Amygdala (tissue), 56 donors: ENCODE measurements at regions not wholly inside any gene's neighbourhood (a gene's known extent, or its start where the extent isn't known, plus 50 kb on each side); places are given as distances from the start of the nearest gene placed in this dataset.

Source experiments
- DNase-seq, 56 donors: peaks; one replicate each; lab custom pipeline; 2025; lab: John Stamatoyannopoulos, UW

- DNase-seq, result no peak
These were observed 294.0 kb downstream of the SAMD5 start for GRCh38 chr6:147802459-147802858.

DNA sequence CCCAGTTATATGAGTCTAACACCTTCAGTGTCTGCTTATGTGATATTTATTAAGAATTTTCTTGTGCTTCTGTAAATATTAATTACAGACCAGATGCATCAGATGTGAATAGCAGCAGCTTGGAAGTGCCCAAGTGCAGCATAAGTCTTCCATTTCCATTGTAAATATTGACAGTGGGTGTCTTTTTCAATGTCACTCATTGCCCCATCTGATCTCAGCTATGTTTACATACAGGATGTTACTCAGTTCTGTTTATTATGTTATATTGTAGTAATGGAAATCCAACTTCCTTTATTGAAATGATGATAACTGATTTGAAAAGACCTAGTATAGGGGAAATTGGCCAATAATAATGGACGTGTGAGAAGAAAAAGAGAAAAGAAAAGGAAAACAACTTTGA, 296.7 kb downstream of the SAMD5 start:
- DNase-seq, result no peak

- DNase-seq, result no peak
These were observed 298.2 kb downstream of the SAMD5 start for GRCh38 chr6:147806697-147807096.

DNA sequence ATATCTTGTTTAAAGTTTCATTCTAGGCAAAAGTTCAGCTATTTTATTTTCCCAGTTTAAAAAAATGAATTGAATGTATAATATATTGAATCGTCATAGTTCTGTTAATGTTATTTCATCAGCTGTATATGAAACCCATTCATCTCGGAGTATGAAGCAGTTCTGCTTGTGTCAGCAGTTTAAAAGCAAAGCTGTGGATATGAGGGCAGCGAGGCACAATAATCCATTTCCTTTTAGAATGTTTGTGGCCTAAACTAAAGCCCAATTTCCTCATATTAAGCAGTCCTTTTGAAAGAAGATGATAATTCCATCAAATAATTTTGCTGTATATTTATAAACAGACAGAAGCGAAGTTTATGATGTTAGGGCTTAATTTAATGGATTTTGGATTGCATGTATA, 300.1 kb downstream of the SAMD5 start:
- DNase-seq, result no peak

DNA sequence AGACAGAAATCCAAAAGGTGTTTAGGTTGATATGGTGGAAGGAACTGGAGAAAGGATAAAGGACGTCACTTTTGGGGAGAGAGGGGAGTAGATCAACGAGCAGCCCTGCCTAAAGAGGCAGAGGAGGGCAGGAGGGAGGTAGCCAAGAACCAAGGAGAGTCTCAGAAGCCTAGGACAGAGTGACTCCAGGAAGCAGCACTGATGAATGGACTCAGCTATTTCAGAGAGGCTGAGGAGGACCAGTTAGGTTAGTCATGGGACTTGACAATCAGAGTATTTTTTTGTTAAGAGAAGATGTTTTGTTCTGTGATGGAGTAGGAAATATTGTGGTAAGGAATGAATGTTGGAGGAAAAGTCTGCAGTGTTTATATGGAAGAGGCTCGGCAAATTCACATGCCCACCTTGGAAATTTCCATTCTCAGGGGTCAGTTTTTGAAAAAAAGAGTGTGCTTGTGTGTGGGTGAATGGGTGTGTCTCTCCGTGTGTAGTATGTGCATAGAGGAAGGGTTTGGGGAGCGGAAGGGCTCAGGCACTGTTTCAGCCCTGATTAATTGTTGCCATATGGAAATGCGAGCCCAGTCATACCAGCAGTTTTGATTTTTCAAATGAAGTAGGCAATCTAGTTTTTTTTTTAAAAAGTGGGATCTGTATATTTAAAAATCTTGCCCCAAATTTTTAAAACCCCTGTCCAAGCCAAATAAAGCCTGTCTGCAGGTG, 303.6 kb downstream of the SAMD5 start:
- DNase-seq, result no peak

DNA sequence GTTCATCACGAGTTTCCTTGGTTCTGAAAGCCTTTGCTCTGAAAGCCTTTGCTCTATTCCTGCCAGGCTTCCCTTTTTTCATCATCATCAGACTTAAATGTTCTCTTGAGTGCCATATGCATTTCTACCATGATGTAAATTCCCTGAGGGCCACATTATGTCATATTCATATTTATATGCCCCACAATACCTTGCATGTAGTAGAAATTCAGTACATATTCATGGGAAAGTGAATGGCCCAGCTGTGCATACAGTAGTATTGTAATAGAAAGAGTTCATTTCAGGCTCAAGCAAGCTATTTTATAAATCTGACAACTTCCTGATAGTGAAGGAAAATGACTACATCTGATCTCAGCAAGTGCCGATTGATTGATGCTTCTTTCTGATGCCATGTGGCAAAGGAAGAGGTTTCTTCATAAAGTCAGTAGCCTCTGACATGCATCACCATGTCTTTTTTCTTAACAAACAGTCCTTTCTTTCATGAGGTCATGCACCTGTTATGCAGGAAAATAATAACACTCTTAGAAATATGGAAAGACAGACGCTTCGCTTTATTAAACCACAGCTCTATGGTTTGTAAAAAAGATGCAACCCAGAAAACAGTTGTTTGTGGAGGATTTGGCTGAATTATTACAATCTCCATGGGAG, 308.7 kb downstream of the SAMD5 start:
- no peak for DNase-seq

DNA sequence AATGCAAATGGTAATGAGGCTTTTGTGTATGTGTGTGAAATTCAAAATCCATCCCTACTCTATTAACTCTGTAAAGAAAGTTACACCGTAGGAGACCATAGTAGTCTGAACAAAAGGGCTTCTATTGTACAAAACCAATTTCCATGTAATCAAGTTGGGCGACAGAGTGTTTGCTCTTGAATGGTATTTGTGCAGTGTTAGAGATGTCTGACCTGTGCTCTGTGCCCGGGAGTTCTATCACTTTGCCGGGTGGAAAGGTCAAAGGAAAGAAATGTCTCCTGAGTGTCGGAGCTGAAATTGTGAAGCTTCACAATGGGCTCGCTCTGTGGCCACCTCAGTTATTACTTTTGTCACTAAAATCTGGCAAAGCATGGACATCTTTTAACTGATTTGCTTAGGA, 312.0 kb downstream of the SAMD5 start:
- no peak for DNase-seq

- DNase-seq, result peak in 1 of 56 donors; percentile 1
These were observed 312.9 kb downstream of the SAMD5 start for GRCh38 chr6:147821295-147821897.

DNA sequence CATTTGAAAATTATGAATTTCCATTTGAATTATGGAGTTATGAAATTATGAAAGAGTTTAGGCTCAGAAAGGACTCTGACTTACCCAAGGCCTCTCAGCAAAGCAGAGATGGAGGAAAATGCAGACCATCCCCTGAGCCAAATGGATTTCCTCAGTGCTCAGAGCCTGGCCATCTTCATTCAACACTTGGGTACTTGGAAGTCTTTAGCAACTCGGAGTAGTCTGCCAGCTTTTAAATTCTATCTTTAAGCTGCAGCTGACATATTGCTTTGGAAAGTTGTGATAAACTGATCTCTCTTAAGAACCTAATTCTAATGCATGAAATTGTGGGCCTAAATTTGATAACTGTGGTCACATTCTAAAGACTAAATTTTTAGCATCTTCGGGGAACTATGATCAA, 315.4 kb downstream of the SAMD5 start:
- no peak for DNase-seq

DNA sequence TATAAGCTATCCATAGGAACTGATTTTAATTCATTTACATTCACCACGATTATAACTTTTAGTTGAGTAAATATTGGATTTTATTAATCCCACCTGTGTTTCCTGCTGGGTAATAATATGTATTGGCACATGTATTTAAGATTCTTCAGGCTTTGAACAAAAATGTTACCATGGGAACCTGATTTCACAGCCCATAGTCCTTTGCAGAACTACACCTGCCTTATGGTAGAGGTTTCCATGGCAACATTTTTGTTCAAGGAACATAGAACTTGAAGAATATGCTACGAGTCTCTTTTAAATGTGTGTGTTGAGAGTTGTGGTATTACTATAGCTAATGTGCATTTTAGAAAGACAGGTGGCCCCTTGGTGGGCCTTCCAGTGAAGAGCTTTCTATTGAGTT, 317.4 kb downstream of the SAMD5 start:
- no peak for DNase-seq

- DNase-seq, result no peak
These were observed 318.2 kb downstream of the SAMD5 start for GRCh38 chr6:147826698-147827097.

DNA sequence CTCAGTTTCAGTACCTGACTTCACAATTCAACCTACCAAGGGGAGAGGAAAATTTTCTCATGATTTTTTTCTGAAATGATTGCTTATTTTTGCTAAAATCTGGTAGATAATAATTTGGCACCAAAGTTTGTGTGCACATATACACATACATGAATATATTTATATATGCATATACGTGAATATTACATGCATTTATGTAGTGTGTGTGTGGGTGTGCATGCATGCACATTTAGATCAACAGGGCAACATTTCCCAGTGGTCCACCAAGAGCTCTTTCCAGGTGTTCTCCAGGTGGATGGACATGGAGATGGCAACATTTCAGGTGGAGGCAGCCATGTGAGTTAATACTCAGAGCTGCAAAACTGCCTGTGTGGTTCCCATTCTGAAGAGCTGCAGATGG, 320.9 kb downstream of the SAMD5 start:
- DNase-seq, result no peak

- no peak for DNase-seq
These were observed 321.3 kb downstream of the SAMD5 start for GRCh38 chr6:147829835-147830234.

- DNase-seq, result no peak
These were observed 322.9 kb downstream of the SAMD5 start for GRCh38 chr6:147831356-147831755.

DNA sequence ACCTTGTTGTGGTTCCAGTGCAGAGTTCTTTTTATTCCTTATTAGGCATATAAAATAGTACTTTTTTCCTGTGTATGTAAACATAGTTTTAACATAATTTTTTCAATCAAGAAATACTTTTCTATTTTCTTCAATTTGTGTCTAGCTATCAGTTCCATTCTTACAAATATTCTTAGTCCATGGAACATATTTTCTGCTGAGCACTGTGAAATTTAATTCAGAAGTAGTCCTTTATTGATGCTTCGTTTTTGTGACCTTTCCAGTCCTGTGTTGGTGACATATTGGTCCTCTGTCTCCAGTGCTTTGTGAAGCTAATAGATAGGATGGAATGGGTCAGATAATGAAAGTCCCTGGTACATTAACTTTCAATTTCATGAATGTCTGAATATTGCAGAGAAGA, 325.1 kb downstream of the SAMD5 start:
- no peak for DNase-seq

DNA sequence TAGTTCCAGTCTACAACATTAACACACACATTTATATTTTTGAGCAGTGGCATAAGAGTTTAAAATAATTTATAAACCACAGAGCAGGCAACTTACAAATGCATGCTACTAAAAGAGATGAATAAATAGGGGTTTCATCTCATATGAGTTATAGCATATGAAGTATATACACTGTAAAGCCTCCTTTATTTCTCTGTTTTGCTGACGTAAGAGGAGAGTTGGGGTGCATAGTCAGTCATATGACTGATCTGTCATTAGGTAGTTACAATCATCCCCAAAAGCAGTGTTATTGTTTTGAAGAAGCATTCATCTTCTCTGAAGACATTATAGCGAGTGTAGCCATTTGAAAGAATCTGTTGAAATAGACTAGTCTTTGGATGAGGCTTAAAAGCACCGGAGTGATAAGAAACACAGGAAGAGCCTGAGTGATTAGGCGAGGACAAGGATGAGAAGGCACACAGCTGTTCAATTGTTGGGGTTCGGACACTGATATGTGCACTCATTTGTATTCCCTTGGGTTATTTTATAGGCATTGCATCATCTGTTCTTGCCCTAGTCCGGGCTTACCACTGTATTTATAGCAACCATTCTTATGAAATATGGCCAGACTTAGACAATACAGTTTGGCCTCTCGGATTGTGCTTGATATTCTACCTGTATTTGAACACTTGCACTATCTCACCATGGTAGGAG, 325.7 kb downstream of the SAMD5 start:
- no peak for DNase-seq

DNA sequence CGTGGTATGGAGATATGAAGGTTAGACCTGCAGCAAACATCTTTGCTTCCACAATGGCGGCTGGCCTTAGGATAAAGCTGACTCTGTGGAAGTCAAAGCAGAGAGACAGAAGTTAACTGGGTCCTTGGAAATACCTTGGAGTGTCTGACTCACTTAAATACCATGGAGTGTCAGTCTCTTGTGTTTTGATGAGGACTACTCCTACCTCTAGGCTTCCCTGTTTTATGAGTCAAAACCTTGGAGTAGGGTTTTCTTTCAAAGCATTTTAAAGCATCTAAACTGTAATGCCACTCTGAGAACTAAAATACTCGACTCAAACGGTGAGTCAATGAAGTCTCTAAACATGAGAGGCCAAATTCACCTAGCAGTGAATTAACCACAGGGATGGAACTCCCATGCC, 329.1 kb downstream of the SAMD5 start:
- no peak for DNase-seq

GRCh38 chr6:147839708-147840610, 331.5 kb downstream of the SAMD5 start:
- no peak for DNase-seq

DNA sequence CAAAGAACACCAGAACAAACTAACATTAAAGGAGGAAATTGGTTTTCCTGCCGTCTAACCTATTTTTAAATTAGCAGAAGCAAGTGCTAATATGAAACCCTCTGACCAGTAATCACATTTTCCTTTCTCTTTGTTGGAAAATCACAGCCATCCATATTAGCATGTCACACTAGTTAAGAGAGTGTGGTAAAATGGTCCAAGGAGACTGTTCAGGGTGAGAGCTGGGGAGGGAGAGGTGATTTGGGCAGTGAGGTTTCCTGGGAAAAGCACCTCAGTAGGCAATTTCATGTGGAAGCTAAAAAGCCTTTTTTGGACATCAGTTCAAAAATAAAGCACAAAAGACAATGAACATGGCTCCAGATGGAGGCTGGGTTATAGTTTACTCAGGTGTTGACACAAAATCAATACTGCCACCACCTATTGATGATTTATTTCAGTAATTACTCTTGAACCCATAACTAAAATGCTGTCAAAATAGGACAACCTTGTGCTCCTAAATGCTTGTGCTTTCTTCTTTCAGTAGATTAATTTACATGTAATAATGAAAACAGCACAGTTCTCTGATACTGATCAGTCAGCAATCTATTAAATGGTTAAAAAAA, 333.2 kb downstream of the SAMD5 start:
- DNase-seq, result no peak
